Upper lobe of right lung (tissue), 1 donor: ENCODE measurements at regions not wholly inside any gene's neighbourhood (a gene's known extent, or its start where the extent isn't known, plus 50 kb on each side); places are given as distances from the start of the nearest gene placed in this dataset.
A peak's percentile ranks its signal among the peaks of the same experiment; 100 is the strongest.

Experiments used
- ATAC-seq: fragments of 200-7000 bp; cut with Tn5 transposase; one replicate; pipeline ENCODE4 v1.9.1; 2020; ENCODE audit warnings: mild to moderate bottlenecking, moderate library complexity
- DNase-seq: peaks from one replicate; pipeline ENCODE4 v3.0.0-alpha.2; 2020
- H3K27ac ChIP-seq: fragments of 200-600 bp; one replicate; pipeline ENCODE4 v1.8.0; 2022
- H3K27me3 ChIP-seq: fragments of 200-600 bp; one replicate; pipeline ENCODE4 v1.8.0; 2022; ENCODE audit warnings: mild to moderate bottlenecking
- H3K36me3 ChIP-seq: fragments of 200-600 bp; one replicate; pipeline ENCODE4 v1.8.0; 2022
- H3K4me1 ChIP-seq: fragments of 200-600 bp; one replicate; pipeline ENCODE4 v1.8.0; 2022
- H3K4me3 ChIP-seq: fragments of 200-600 bp; one replicate; pipeline ENCODE4 v1.8.0; 2022; ENCODE audit warnings: mild to moderate bottlenecking
- H3K9me3 ChIP-seq: fragments of 200-600 bp; one replicate; pipeline ENCODE4 v1.8.0; 2022
- CTCF ChIP-seq: fragments of 200-600 bp; IDR thresholded peaks from one replicate; pipeline ENCODE4 v1.8.0; 2022; ENCODE audit warnings: antibody characterized with exemption
- intact Hi-C: fragments of 100-400 bp; cut with DNase I; formaldehyde crosslinking; loops from one replicate; pipeline ENCODE4 v1.11.0; 2022
- donor health status: DM: no; HTN: yes; CAD: no; lungs with severe emphysema.

GRCh38 chr13:40342901-40343300 is 323.5 kb downstream of the FOXO1 start:
- intact Hi-C loops: no loop called here
- Histone ChIP-seq H3K27ac (no peak overlapping the region), H3K27me3 (no peaks in the 10 kb centered on the region), H3K4me1 (peaks cover 13% of the 10 kb centered on the region), H3K4me3 (no peak overlapping the region), H3K9me3 (no peaks in the 10 kb centered on the region), H3K36me3 (no peaks in the 10 kb centered on the region)
- ATAC-seq (no peak), DNase-seq (no peak)
- no peak for TF ChIP-seq CTCF

- H3K36me3 ChIP-seq: no peaks in the 10 kb centered on the region
- no peaks in the 10 kb centered on the region for H3K9me3 ChIP-seq
- no peak for TF ChIP-seq CTCF
- peaks cover 16% of the 10 kb centered on the region for H3K4me1 ChIP-seq
- DNase-seq (no peak), ATAC-seq (no peak)
- intact Hi-C loops: no loop called here
- H3K27ac ChIP-seq: no peak overlapping the region
- no peak overlapping the region for H3K4me3 ChIP-seq
- H3K27me3 ChIP-seq: no peaks in the 10 kb centered on the region
Observed at GRCh38 chr13:40343550-40344269, 322.7 kb downstream of the FOXO1 start.

GRCh38 chr13:40344270-40345148 is 321.9 kb downstream of the FOXO1 start:
- H3K27me3 ChIP-seq: no peaks in the 10 kb centered on the region
- no peak for TF ChIP-seq CTCF
- no peaks in the 10 kb centered on the region for H3K9me3 ChIP-seq
- H3K4me1 ChIP-seq: peaks cover 17% of the 10 kb centered on the region
- no peak overlapping the region for H3K4me3 ChIP-seq
- ATAC-seq (no peak), DNase-seq (no peak)
- intact Hi-C loops: no loop called here
- no peak overlapping the region for H3K27ac ChIP-seq
- H3K36me3 ChIP-seq: no peaks in the 10 kb centered on the region

- H3K27me3 ChIP-seq: no peaks in the 10 kb centered on the region
- H3K4me1 ChIP-seq: peaks cover 17% of the 10 kb centered on the region
- H3K27ac ChIP-seq: no peak overlapping the region
- no peak for TF ChIP-seq CTCF
- no peak overlapping the region for H3K4me3 ChIP-seq
- no peaks in the 10 kb centered on the region for H3K36me3 ChIP-seq
- H3K9me3 ChIP-seq: no peaks in the 10 kb centered on the region
- no peak for ATAC-seq
- intact Hi-C loops: no loop called here
- DNase-seq: no peak
Observed at GRCh38 chr13:40345149-40345514, 321.3 kb downstream of the FOXO1 start.

- Histone ChIP-seq H3K36me3 (no peaks in the 10 kb centered on the region), H3K27me3 (no peaks in the 10 kb centered on the region), H3K4me1 (peaks cover 17% of the 10 kb centered on the region), H3K27ac (no peak overlapping the region), H3K9me3 (no peaks in the 10 kb centered on the region), H3K4me3 (no peak overlapping the region)
- intact Hi-C loops: no loop called here
- DNase-seq (no peak), ATAC-seq (peak; percentile 31)
- TF ChIP-seq CTCF: no peak
Observed at GRCh38 chr13:40345654-40346372, 320.6 kb downstream of the FOXO1 start.
